GM23338 (cell line): ENCODE measurements at regions not wholly inside any gene's neighbourhood (a gene's known extent, or its start where the extent isn't known, plus 50 kb on each side); places are given as distances from the start of the nearest gene placed in this dataset.

Experiments
- ATAC-seq: fragments of 200-7000 bp; cut with Tn5 transposase; 3 replicates; pipeline ENCODE4 v1.9.1; 2020
- DNase-seq: peaks from one replicate; pipeline ENCODE4 v3.0.0-alpha.2; 2015; ENCODE audit warnings: low spot score
- H2AFZ ChIP-seq: fragments of 200-600 bp; sonication (generic); 2 replicates; pipeline ENCODE4 v1.8.0; 2016; ENCODE audit warnings: antibody characterized with exemption, mild to moderate bottlenecking, moderate library complexity
- H3F3A ChIP-seq: fragments of 200-600 bp; sonication (generic); replicated peaks from 2 replicates; pipeline ENCODE4 v1.8.0; 2017; ENCODE audit warnings: antibody characterized with exemption, mixed run types, low read depth
- H3K27ac ChIP-seq: fragments of 200-600 bp; sonication (generic); 2 replicates; pipeline ENCODE4 v1.6.1; 2016; ENCODE audit warnings: low read depth
- H3K27me3 ChIP-seq: fragments of 200-600 bp; sonication (generic); 2 replicates; pipeline ENCODE4 v1.8.0; 2016; ENCODE audit warnings: mild to moderate bottlenecking, mixed run types, moderate library complexity; ENCODE audit not compliant: insufficient read depth
- H3K36me3 ChIP-seq: fragments of 200-600 bp; sonication (generic); 2 replicates; pipeline ENCODE4 v1.8.0; 2016; ENCODE audit warnings: mild to moderate bottlenecking; ENCODE audit not compliant: insufficient read depth
- H3K4me1 ChIP-seq: fragments of 200-600 bp; sonication (generic); 2 replicates; pipeline ENCODE4 v1.8.0; 2016; ENCODE audit warnings: mild to moderate bottlenecking, moderate library complexity; ENCODE audit not compliant: insufficient read depth
- H3K4me2 ChIP-seq: fragments of 200-600 bp; sonication (generic); 2 replicates; pipeline ENCODE4 v1.7.1; 2017; ENCODE audit warnings: mixed run types
- H3K4me3 ChIP-seq: fragments of 200-600 bp; sonication (generic); 2 replicates; pipeline ENCODE4 v1.6.1; 2016; ENCODE audit warnings: mixed run types
- H3K79me2 ChIP-seq: fragments of 200-600 bp; sonication (generic); replicated peaks from 2 replicates; pipeline ENCODE4 v1.8.0; 2017; ENCODE audit warnings: mild to moderate bottlenecking; ENCODE audit not compliant: insufficient read depth
- H3K9me2 ChIP-seq: fragments of 200-600 bp; sonication (generic); 2 replicates; pipeline ENCODE4 v1.8.0; 2017; ENCODE audit not compliant: insufficient read depth
- H4K20me1 ChIP-seq: fragments of 200-600 bp; sonication (generic); replicated peaks from 2 replicates; pipeline ENCODE4 v1.8.0; 2017; ENCODE audit warnings: mild to moderate bottlenecking; ENCODE audit not compliant: insufficient read depth
- H3K27ac Mint-ChIP-seq: 2 replicates; pipeline ENCODE4 v1.8.0; 2020; ENCODE audit warnings: inconsistent platforms, mild to moderate bottlenecking, moderate library complexity, mixed read lengths
- H3K27me3 Mint-ChIP-seq: 3 replicates; pipeline ENCODE4 v1.8.0; 2022; ENCODE audit warnings: low read depth, mild to moderate bottlenecking, moderate library complexity, mixed read lengths, inconsistent platforms; ENCODE audit not compliant: insufficient read depth, poor library complexity
- H3K36me3 Mint-ChIP-seq: 3 replicates; pipeline ENCODE4 v1.8.0; 2021; ENCODE audit warnings: low read depth, mild to moderate bottlenecking, inconsistent platforms, moderate library complexity, mixed read lengths
- H3K4me1 Mint-ChIP-seq: 3 replicates; pipeline ENCODE4 v1.8.0; 2020; ENCODE audit warnings: mild to moderate bottlenecking, inconsistent platforms, mixed read lengths
- H3K4me3 Mint-ChIP-seq: 3 replicates; pipeline ENCODE4 v1.8.0; 2021; ENCODE audit warnings: moderate library complexity, mild to moderate bottlenecking, inconsistent platforms, mixed read lengths
- H3K9me3 Mint-ChIP-seq: 3 replicates; pipeline ENCODE4 v1.8.0; 2020; ENCODE audit warnings: moderate library complexity, mild to moderate bottlenecking, inconsistent platforms, mixed read lengths
- EZH2 ChIP-seq: fragments of 200-600 bp; sonication (generic); IDR thresholded peaks from one replicate; pipeline ENCODE4 v1.8.0; 2017; ENCODE audit warnings: antibody characterized with exemption, mild to moderate bottlenecking, low read depth; ENCODE audit not compliant: unreplicated experiment
- JUNB ChIP-seq: IDR thresholded peaks from one replicate; pipeline ENCODE4 v1.6.1; 2016; ENCODE audit warnings: antibody characterized with exemption; ENCODE audit not compliant: unreplicated experiment
- ZNF462 ChIP-seq: fragments of 250-450 bp; sonication (Bioruptor Pico); IDR thresholded peaks from 2 replicates; pipeline ENCODE4 v1.5.0; 2020; ENCODE audit warnings: mild to moderate bottlenecking, moderate library complexity

GRCh38 chr6:167496707-167497106 lies 171.8 kb downstream of the TTLL2 start (continued):
- TF ChIP-seq JUNB, result no peak

DNA sequence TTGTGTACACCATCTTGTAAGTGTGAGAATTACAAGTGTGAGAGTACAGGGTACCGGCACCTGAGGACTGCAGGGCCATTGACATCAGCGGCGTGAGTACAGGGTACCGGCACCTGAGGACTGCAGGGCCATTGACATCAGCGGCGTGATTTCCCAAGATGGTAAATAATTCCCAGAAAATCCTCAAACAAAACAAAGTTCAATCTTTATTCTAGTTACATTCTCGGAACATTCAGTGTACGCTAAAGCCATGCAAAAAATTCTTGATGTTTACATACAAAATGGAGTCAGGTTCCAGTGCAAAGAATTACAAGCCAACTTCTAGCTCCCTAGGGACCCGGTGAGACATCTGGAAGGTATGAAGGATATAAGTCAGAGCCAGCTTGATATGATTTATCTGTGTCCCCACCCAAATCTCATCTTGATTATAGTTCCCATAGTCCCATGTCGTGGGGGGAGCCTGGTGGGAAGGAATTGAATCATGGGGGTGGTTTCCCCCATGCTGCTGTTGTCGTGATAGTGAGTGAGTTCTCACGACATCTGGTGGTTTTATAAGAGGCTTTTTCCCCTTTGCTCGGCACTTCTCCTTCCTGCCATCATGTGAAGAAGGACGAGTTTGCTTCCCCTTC lies 172.7 kb downstream of the TTLL2 start:
- no peak overlapping the region for H3K4me2 ChIP-seq
- H3K4me1 Mint-ChIP-seq, result peaks cover 22% of the 10 kb centered on the region
- ATAC-seq (no peak), DNase-seq (no peak)
- no peak overlapping the region for H3K27ac Mint-ChIP-seq
- no peaks in the 10 kb centered on the region for H3K36me3 ChIP-seq
- no peaks in the 10 kb centered on the region for H3F3A ChIP-seq
- no peak overlapping the region for H3K4me3 ChIP-seq
- H2AFZ ChIP-seq, result no peak overlapping the region
- H3K36me3 Mint-ChIP-seq, result no peaks in the 10 kb centered on the region
- no peak overlapping the region for H3K27ac ChIP-seq
- H3K4me3 Mint-ChIP-seq, result no peak overlapping the region
- no peaks in the 10 kb centered on the region for H3K9me2 ChIP-seq
- H3K4me1 ChIP-seq, result peaks cover 6% of the 10 kb centered on the region; the same call in 1 of the 2 replicates
- H4K20me1 ChIP-seq, result no peaks in the 10 kb centered on the region
- no peaks in the 10 kb centered on the region for H3K79me2 ChIP-seq
- no peak for TF ChIP-seq ZNF462 (CRISPR knock-in tag)
- H3K9me3 Mint-ChIP-seq, result no peaks in the 10 kb centered on the region; the same call in 2 of the 3 replicates
- H3K27me3 Mint-ChIP-seq, result peaks cover 13% of the 10 kb centered on the region
- no peaks in the 10 kb centered on the region for H3K27me3 ChIP-seq

DNA sequence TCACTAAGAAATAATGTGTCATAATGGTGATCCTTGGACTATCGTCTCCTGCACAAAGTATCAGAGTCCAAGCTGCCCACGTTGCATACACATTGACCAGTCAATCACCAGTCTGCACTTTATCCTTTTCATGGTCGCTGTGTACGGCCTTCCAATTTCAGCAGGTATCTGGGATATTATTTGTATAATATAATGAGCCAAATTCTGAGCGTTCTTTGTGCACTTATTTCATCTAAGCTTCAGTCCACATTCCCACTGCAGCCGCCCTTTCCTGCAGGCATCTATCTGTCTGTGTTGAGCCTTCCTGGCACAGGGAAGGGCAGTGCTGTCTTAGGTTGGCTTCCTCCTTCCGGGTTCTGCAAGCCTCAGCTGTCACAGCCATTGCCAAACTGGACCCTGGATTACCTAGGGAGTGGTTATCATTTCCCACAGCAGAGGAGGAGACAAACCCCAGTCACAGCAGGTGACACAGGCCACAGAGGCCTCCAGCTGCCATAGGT lies 174.3 kb downstream of the TTLL2 start:
- no peaks in the 10 kb centered on the region for H3K27me3 ChIP-seq
- no peak for ATAC-seq
- no peaks in the 10 kb centered on the region for H4K20me1 ChIP-seq
- Mint-ChIP-seq H3K27ac (no peak overlapping the region), H3K4me3 (no peak overlapping the region), H3K4me1 (peaks cover 21% of the 10 kb centered on the region), H3K27me3 (peaks cover 15% of the 10 kb centered on the region), H3K9me3 (no peaks in the 10 kb centered on the region), H3K36me3 (no peaks in the 10 kb centered on the region)
- H3K36me3 ChIP-seq, result no peaks in the 10 kb centered on the region
- no peak overlapping the region for H2AFZ ChIP-seq
- H3K27ac ChIP-seq, result no peak overlapping the region
- DNase-seq, result no peak
- peaks cover 6% of the 10 kb centered on the region; the same call in 1 of the 2 replicates for H3K4me1 ChIP-seq
- H3K4me2 ChIP-seq, result no peak overlapping the region
- H3K9me2 ChIP-seq, result no peaks in the 10 kb centered on the region
- H3K79me2 ChIP-seq, result no peaks in the 10 kb centered on the region
- H3K4me3 ChIP-seq, result no peak overlapping the region
- H3F3A ChIP-seq, result no peaks in the 10 kb centered on the region
- no peak for TF ChIP-seq ZNF462 (CRISPR knock-in tag)
- TF ChIP-seq EZH2, result no peak
